ELR (cell line): ENCODE measurements at regions not wholly inside any gene's neighbourhood (a gene's known extent, or its start where the extent isn't known, plus 50 kb on each side); places are given as distances from the start of the nearest gene placed in this dataset.
A peak's percentile ranks its signal among the peaks of the same experiment; 100 is the strongest.

Experiments
- DNase-seq: peaks from one replicate; pipeline ENCODE4 v3.0.0-alpha.2; 2015; ENCODE audit warnings: low read depth

DNA sequence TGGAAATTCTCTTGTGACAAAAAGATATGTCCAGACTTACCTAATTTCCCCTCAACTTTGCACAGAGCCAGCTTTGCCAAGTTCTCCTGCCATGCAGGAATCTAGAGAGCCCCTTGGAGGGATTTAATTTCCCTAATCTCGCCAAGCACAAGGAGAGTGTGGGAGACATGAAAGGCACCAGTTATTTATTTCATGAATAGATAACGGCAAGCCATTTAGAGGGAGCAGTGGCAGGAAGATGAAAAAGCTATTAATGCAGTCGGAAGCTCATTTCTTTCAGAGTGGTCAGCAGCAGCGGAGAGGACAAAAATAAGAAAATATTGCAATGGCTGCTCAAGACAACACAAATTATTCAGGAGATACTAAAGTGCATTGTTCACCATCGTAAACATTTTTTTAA is 150.9 kb upstream of the WSCD2 start:
- DNase-seq: no peak

DNA sequence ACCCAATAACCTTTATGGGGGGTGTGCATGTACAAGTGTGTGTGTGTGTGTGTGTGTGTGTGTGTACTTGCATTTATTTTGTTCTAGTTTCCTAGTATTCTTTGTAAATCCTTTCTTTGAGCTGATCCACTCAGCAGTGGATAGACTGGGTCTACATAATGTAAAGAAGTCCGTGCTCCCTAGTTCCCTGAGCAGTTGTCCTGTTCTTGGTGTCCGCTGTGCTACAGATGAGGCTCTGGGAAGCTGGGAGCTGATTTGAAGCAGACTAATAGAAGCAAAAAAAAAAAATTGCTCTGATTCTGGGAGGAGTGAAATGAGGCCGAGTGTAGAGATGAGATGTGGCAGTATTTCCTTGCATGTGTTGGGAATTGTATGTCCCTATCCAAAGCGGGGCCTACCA is 150.4 kb upstream of the WSCD2 start:
- DNase-seq: no peak

DNA sequence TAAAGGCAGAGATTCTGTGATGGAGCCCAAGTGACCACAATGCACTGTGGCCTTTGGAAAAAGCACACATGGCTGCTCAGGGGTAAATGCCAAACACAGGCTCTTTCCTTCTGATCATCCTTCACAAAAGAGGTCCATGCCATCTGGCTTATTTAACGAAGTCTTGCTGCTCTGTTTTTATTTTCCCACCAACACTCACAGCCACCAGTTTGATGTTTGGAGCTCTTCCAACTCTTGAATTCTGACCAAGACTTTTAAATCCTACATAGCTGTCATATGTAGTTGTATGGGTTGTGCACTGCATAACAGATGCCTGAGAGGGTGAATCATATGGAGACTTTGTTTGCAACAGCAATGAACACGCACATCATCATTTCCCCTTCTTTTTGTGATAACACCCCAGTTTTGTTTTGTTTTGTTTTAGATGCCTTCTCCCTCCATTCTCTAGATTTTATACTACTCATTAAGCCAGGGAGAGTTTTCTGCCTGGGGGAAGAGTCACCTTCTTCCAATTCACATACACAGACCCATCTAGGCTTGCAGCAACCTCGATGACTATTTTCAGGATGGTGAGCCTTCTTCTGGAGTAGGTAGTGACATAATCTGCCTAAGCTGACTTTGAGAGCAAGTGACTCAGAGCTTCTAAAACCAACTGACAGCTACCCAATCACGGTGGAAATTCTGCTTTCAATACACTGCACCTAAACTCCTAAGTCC is 145.2 kb upstream of the WSCD2 start:
- peak; percentile 35 for DNase-seq

DNA sequence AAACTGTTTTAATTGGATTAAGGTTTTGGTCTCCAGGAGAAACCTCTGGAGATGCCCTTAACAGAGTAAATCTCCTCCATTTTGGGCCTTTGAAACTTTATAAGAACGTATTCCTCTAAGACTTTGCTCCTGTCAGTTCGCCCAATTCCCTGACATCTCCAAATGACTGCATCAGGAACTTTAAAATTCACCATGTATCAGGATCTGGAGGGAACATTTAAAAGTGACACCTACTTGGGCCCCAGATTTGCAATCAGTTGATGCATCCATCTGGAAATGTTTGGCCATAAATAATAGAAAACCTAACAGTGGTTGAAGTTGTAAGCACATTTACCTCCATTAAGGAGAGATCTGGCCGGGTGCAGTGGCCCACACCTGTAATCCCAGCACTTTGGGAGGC is 144.1 kb upstream of the WSCD2 start:
- no peak for DNase-seq

DNA sequence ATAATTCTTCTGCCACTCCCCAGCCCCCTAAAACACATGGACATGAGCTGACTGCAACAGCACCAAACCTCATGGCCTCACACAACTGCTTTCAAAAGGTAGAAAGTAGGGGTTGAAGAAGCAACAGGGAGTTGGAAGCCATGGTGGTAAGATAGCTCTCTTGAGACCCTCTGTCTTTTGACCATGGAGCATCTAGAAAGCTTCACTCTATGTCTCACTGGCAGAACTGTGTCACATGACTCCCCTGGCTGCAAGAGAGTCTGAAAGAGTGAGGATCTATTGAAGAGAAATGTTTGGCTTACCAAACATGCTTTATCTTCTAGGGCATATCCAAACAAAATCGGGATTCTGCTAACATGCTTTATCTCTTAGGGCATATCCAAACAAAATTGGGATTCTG is 142.9 kb upstream of the WSCD2 start:
- no peak for DNase-seq

DNA sequence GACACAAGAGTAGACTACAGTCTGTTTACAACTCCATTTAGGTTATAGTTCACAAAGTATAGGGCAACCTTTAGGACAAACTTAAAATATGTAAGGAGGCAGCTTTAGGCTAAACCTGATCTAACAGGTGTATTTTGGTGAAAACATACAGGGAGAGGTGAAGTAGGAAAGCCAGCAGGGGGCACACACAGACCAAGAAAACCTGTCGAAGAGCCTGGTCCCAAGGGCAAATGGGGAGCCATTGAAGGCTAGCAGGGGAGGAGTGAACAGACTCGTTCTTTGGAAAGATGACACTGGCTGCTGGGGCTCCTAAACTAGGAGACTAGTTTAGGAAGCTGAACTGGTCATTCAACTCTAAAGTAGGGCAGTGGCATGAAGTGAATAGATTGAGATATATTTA is 138.8 kb upstream of the WSCD2 start:
- DNase-seq: peak; percentile 36

DNA sequence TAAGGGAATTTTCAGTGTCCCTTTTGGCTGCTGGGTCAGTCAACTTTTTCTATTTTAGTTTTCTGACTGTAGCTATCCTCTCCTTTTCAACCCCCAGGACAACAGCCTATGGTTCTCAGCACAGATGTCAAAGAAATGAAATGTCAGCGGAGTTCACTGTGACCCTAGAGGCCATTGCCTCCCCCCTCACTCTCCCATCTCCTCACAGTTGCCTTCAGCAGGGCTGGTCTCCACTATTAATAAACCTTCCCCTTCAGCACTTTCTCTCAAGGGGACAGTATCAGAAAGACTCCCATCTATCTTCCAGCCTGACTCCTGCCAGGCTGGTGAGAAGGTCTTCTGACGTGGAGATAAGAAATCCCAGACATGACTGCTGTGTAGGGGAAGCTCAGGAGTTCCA is 137.1 kb upstream of the WSCD2 start:
- no peak for DNase-seq

DNA sequence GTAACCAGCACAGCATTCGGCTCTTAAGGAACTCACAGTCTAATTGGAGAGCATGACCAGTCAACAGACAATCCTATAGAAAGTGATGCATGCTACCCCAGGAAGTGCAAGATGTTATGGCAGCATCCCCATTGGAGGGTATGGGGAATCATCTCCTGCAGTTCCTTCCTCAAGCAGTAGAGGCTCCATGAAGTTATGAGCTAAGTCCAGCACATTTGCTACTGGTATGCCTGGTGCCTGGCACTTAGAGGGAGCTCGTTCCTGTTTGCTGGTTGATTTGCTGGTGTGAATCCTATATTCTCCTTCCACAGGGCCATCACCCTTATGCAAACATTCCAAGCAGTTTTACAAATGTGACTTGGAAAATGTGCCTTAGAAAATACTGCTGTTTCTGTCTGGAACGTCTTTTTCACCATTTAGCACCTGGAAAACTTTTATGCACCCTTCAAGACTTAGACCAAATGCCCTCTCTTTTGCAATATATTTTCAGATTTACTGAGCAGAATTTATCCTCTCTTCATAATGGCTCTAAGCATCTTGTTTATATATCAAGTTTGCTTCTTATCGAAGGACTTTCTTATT is 136.1 kb upstream of the WSCD2 start:
- peak; percentile 60 for DNase-seq

DNA sequence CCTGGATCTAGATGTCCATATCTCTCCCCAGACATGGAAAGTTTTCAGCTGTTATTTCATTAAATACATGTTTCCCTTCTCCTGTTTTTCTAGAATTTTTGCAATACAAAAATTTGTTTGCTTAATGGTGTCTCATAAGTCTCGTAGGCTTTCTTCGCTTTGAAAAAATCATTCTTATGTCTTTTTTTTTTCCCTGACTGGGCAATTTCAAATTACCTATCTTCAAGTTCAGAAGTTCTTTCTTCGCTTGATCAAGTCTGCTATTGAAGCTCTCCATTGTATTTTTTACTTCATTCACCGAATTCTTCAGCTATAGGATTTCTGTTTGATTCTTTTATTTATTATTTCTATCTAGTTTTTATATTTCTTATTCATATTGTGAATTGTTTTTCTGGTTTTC is 130.2 kb upstream of the WSCD2 start:
- no peak for DNase-seq

DNA sequence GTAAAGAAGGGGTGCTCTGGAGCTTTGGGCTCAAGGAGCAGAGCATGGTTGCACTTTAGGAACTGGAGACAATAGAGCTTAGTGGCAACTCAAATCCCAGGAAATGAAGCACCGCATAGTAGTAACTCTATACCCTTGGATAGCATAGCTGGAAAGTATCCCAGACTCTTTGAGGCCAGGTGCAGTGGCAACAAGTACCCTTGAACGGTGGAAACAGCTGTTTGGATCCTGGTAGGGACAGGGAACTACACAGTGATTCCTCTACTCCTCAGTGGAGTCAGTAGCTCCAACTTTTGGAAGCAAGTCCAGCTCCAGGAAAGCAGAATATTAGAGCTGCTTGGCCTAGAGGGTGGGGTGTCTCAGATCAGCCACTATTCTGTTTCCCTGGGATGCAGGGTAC is 129.0 kb upstream of the WSCD2 start:
- DNase-seq: no peak

DNA sequence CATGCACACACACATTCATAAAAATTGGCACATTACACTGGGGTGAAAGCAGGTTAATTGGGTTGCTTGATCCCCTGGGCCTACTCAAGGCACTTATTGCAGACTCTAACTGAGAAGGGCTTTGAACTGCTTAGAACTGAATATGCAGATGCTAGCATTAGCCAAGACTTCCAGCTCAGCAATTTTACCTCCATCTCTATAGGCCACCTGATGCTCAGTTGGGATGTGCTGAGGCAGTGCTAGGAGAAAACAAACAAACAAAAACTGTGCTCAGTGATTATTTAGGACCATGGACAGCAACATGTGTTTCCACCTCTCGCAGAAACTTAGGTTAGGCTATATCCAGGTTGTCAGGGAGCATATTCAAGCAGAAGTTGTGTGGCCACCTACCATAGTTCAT is 124.8 kb upstream of the WSCD2 start:
- peak; percentile 9 for DNase-seq

DNA sequence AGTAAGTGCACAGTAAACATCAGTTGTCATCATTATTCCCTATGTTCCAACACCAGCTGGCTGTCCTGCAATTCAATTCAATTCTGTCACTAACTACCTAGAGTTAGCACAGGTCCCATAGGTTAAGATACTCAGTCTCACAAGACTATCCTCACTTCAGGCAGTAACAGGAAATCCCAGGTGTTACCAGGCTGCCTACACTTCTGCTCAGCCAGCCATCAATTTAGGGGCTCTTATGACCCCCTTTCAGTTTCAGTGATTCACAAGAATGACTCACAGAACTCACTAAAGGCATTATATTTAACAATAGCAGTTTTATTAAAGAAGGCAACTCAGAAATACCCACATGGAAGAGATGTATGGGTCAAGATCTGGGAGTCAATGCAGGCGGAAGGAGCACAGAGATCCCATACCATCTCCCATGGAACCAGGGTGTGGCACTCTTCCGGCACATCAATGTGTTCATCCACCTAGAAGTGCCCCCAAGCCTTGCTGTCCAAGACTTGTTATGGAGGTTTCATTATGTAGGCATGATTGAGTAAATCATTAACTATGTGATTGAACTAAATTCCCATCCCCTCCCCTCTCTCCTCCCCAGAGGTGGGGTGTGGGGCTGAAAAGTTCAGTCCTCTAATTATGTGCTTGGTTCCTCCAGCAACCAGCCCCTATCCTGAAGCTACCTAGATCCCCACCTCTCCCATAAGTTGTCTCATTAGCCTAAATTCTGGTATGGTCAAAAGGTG is 120.8 kb upstream of the WSCD2 start:
- DNase-seq: no peak

DNA sequence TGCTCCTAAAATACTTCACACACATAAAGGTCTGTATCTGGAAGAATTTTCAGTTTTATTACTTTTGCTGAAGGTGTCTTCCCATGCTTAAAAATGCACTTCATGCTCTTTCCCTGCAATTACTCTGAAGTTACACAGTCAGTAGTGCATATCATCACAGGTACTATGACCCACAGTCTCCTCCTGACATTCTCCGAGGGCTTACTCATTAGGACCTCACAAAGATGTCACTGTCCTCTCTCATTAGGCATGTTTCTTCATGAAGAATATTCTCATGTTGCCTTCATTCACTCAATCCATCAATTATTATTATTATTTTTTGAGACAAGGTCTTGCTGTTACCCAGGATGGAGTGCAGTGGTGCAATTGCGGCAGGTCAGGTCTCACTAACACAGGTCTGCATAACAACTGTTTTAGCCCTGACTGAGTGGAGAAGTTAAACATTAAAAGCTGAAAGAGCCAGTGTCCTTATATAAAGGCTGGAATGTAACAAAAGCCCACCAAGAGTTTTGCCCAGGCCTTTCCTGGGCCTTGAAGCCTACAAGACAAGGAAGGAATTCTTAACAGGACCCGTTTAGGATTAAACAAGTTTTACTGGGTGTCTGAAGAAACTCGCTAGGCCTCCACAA is 119.5 kb upstream of the WSCD2 start:
- no peak for DNase-seq

DNA sequence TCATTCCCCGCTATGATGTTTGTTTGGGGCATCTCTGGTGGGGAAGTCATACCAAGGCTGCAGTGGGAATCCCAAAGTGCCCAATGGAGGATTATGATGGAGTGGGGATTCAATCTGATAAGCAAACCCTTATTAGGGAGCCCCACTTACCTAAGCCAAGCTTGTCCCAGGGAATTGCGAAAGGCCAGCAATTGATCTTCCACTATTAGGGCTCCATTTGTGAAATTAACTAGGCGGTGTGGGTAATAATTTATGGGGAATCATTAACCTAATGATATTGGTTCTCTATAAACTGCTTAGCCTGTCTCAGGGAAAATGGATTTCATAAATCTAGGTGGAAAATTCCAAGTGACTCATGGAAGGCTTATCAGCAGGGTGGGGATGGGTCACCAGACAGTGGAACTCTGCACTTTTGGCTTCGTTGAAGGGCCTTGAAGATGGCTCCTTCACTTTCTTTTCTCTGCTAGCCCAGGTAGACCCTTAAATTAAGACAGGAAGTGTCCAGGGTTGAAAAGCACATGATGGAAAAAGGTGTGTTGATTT is 113.0 kb upstream of the WSCD2 start:
- no peak for DNase-seq

DNA sequence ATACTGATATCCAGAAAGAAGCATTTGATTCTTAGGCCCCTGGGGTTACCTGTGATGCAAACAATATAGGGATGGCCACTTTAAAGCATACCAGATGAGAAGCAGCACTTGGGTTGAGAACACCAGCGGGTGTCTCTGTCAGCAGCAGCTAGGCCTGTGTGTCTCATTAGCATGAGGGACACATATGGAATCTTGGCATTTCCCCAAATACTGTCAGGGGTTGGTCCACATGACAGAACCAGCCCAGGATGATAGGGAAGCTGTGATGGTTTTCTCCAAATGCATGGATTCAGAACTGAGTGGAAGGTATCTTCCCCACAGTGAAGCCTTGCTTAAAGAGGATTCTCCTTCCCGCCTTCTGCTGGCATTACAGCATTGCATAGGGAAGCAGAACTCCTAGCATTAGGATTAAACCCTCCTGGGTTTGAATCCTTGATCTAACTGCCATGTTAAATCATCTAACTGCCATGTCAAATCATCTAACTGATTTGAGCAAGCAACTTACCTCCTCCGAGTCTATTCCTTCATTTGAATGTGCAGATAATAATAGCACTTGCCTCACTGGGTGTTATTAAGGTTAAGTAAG is 111.5 kb upstream of the WSCD2 start:
- DNase-seq: no peak

DNA sequence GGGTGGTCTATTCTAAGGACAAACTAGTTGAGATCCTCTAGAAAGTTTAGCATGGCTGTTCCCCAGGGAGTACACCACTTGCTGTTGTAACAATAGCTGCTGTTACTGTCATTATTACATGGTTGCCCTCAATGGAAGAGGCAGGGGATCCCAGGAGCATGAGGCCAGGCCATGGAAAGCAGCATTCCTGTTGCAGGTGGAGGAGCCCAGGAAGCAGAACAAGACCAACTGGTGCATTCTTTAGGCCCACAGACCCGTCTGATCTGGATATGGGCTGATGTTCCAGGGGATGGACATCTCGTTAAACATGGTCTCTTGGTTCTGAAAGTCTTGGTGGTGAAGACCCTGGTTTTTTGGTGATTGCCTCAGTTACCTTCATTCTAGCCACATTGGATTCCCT is 109.2 kb upstream of the WSCD2 start:
- DNase-seq: no peak

DNA sequence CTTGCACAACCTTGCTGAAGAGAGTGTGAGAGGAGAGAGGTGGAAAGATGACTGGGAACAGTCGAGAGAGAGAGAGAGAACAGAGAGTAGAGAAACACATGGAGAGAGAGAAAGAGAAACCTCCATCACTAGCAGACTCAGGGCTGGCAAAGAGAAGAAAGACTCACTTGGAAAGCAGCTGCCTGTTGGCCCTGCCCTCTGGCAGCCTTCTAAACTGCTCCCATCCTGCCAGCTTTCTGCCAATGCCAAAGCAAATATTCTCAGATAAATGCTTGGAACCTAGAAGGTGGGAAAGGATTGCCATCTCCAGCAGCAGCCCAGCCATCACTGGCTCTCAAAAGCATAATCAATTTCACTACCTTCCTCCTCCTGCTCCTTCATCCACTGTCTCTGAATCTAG is 107.9 kb upstream of the WSCD2 start:
- no peak for DNase-seq

DNA sequence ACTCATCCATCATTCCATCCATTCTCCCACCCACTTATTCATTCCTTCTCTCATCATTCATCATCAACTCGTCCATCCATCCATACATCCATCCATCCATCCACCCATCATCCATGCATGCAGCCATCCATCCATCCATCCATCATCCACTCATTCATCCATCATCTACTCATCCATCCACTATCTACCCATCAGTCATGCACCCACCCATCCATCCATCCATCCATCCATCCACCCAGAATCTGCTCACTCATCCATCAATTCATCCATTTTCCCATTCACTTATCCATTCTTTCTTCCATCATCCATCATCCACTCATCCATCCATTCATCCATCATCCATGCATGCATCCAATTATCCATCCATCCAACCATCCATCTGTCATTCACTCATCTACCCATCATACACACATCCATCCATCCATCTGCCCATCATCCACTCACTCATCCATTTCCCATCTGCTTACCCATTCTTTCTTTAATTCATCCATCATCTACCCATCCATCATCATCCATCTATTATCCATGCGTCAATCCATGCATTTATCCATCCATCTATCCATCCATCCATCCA is 107.1 kb upstream of the WSCD2 start:
- DNase-seq: no peak

DNA sequence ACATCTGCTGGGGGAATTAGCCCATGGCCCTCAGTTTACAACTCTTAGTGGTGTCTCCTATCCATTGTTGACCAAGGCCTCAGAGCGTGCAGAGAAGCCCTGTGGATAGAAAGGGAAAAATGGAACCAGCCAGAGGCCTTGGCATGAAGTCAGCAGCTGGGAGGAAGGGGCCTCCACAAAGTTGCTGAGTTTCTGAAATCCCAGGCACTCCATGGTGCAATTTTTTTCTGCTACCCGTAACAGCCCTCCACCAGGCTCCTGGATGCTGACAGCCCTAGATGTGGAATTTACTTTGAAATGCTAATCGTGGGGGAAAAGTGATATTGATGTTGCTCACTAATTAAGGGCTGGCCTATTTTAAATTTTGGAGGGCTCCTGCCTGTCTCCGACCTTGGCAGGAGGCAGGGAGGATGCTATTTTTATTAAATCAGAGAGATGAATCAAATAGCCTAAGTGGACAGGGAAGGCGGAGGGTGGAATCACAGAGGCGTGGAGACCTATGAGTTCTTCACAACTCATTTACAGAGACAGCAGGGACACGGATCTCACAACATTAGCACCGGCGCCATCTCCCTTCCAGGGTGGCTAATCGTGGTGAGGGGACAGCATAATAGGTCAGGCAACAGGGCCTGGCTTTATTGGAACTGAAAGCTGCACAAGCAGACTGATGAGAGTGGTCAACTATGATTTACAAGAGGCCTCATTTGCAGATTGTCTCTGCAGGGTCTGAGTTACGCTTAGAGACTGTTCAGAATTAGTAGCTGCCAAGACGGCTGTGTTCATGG is 99.8 kb upstream of the WSCD2 start:
- DNase-seq: no peak

DNA sequence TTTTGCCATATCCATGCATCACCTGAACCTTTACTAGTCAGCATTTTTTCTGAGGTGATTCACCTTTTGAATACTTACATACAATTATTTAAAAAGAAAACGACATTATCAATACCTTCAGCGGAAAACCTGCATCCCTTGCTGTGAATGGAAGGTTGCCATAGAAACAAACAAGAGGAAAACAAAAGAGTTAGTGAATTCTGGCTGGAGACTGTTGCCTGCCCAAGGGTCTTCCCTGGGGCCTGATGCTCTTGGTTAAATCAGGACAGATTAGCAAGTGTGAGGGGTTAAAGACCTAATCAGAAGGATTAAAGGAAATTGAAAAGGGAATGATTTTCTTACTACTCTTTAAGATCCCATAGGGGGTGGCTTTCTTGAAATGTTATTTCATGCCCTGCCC is 96.0 kb upstream of the WSCD2 start:
- no peak for DNase-seq

DNA sequence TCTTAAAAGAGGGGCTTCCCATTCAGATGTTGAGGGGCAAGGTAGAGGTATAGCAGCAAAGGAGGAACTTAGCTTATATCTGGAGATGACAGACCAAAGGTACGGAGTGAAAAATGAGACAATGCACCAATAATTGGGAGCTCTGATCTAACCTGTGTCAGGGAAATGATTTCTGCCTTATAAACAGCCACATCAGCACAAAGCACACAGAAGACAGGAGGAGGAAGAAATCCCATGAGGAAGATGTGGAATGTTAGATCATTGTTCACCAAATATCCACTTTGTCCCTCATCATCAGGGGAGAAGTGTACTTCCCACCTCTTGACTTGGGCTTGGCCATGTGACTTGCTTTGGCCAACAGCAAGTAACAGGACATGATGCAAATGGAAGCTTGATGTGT is 93.7 kb upstream of the WSCD2 start:
- no peak for DNase-seq
